ENCODE measurements at regions not wholly inside any gene's neighbourhood (a gene's known extent, or its start where the extent isn't known, plus 50 kb on each side); places are given as distances from the start of the nearest gene placed in this dataset.

DNA sequence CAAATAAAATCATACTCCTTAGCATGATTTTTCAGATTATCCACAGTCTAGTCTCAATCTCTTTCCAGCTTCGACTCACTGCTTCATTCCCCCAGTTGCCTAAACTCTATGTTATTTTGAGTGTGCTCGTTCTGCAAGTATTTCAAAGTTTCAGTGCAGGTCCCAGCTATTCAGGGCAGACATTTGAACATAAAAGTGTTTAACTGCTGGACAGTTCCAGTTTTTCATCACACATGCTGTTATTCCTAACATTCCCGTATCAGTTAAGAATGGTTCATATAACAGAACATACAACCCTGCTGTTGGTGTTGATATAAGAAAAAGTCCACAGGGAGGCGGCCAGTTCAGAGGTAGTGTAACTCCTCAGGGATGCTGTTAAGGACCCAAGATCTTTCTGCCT lies 113.3 kb downstream of the SLIT2 start:
- DNase-seq (no peak), ATAC-seq (no peak)
- H3K9me3 ChIP-seq: no peaks in the 10 kb centered on the region
- H3K4me1 ChIP-seq: peaks cover 10% of the 10 kb centered on the region
- H3K36me3 ChIP-seq: no peaks in the 10 kb centered on the region
- intact Hi-C loops (cut with DNase I): no loop called here
- TF ChIP-seq, protein P1, sequence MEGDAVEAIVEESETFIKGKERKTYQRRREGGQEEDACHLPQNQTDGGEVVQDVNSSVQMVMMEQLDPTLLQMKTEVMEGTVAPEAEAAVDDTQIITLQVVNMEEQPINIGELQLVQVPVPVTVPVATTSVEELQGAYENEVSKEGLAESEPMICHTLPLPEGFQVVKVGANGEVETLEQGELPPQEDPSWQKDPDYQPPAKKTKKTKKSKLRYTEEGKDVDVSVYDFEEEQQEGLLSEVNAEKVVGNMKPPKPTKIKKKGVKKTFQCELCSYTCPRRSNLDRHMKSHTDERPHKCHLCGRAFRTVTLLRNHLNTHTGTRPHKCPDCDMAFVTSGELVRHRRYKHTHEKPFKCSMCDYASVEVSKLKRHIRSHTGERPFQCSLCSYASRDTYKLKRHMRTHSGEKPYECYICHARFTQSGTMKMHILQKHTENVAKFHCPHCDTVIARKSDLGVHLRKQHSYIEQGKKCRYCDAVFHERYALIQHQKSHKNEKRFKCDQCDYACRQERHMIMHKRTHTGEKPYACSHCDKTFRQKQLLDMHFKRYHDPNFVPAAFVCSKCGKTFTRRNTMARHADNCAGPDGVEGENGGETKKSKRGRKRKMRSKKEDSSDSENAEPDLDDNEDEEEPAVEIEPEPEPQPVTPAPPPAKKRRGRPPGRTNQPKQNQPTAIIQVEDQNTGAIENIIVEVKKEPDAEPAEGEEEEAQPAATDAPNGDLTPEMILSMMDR (IDR thresholded peaks at IDR 0.05): no peak
- H3K27me3 ChIP-seq: no peaks in the 10 kb centered on the region
- H3K27ac ChIP-seq: no peak overlapping the region
- no peak overlapping the region for H3K4me3 ChIP-seq

DNA sequence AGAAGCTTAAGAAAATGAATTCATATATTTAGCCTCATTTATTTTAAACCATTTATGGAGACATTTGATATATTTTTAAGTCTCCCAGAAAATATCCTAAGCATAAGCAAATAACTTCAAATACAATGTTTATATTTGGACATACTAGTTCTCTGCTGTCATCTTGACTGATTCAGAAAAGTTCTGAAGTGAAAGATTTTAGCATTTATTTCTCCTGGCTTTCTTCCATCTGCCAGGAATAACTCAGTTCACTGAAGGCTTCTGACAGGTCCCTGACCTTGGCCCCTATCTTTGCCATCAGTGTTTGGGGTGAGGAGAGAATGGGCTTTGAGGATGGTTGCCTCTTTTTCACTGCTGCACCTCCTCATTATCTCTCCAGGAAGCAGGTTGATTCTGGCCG lies 115.7 kb downstream of the SLIT2 start:
- TF ChIP-seq, protein P1 (IDR thresholded peaks at IDR 0.05): no peak
- Histone ChIP-seq H3K27ac (no peak overlapping the region), H3K4me1 (peaks cover 10% of the 10 kb centered on the region), H3K9me3 (no peaks in the 10 kb centered on the region), H3K36me3 (no peaks in the 10 kb centered on the region), H3K27me3 (no peaks in the 10 kb centered on the region), H3K4me3 (no peak overlapping the region)
- intact Hi-C loops (cut with DNase I): no loop called here
- DNase-seq (no peak), ATAC-seq (no peak)

DNA sequence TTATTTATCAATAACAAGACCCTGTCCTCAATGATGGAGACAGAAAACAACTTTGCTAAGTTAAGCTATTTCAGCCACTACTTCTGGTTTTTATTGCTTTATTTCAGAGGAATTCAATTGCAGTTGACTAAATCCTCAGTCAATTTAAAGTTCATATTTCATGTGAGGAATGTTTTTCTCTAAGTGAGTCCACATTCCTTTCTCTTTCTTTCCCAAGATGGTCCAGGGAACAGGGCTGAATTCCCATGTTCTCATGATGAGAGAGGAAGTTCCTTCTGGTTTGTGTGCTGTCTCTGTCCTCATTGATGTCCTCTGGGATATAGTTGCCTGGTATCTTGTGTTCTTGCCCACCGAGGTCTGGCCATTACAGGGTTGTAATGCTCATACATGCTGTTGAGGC lies 117.2 kb downstream of the SLIT2 start:
- no peak for ATAC-seq
- Histone ChIP-seq H3K27me3 (no peaks in the 10 kb centered on the region), H3K27ac (no peak overlapping the region), H3K36me3 (no peaks in the 10 kb centered on the region), H3K4me1 (peaks cover 10% of the 10 kb centered on the region), H3K9me3 (no peaks in the 10 kb centered on the region), H3K4me3 (no peak overlapping the region)
- intact Hi-C loops (cut with DNase I): no loop called here
- DNase-seq: no peak
- TF ChIP-seq, protein P1 (IDR thresholded peaks at IDR 0.05): no peak

DNA sequence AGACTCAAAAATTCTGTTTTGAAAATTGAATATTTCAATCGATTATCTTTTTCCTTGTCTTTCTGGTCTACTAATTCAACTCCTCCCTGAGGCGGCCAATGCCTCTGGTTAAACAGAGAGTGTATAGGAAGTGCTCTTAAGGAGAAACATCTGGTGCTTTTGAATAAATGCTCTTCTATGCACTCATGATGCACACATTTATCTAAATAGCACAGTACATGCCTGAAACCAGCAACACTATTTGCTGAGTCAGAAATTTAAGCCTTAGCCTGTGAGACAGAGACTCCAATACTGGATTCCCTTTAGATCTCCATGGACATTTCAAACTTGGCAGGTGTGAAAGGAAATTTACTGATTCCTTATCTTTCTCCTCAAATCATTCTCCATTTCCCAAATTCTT lies 118.6 kb downstream of the SLIT2 start:
- Histone ChIP-seq H3K27ac (no peak overlapping the region), H3K36me3 (no peaks in the 10 kb centered on the region), H3K27me3 (no peaks in the 10 kb centered on the region), H3K4me3 (no peak overlapping the region), H3K4me1 (peaks cover 10% of the 10 kb centered on the region), H3K9me3 (no peaks in the 10 kb centered on the region)
- DNase-seq: no peak
- TF ChIP-seq, protein P1 (IDR thresholded peaks at IDR 0.05): no peak
- intact Hi-C loops (cut with DNase I): no loop called here
- no peak for ATAC-seq

DNA sequence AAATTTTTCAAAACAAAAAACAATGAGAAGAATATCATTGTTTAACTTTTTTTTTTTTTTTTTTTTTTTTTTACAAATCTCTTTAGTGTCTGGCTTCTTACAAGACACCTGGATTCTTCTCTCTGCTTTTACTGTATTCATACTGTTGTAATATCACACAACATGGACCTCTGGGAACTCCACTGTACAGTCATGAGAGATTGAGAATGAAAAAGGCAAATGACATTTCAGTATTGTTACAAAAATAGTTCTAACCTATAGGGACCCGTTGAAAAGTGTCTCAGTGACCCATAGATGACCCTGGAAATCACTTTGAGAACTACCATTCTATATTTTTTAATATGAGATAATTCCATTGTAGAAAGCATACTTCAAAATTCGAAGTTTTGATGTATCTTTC lies 124.4 kb downstream of the SLIT2 start:
- DNase-seq (no peak), ATAC-seq (no peak)
- H3K4me1 ChIP-seq: no peaks in the 10 kb centered on the region
- no peaks in the 10 kb centered on the region for H3K27me3 ChIP-seq
- intact Hi-C loops (cut with DNase I): no loop called here
- H3K27ac ChIP-seq: no peak overlapping the region
- no peaks in the 10 kb centered on the region for H3K9me3 ChIP-seq
- TF ChIP-seq, protein P1 (IDR thresholded peaks at IDR 0.05): no peak
- H3K4me3 ChIP-seq: no peak overlapping the region
- H3K36me3 ChIP-seq: no peaks in the 10 kb centered on the region

DNA sequence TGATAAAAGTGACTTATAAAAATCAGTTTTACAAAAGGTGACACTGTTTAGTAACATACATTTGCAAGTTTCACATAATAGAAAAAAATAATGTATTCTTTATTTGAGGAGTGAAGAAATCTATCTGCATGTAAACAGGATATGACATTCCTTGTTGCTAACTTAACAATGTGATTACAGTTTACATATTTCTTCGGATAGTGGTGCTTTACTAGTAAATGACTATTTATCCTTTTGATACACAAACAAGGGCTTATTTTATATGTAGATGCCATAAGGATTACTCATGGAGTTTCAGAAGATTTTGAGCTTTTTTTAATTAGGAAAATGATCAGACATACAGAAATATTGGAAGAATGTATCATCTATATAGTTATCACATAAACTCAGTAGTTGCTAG lies 126.5 kb downstream of the SLIT2 start:
- intact Hi-C loops (cut with DNase I): no loop called here
- no peak overlapping the region for H3K4me3 ChIP-seq
- H3K27me3 ChIP-seq: no peaks in the 10 kb centered on the region
- TF ChIP-seq, protein P1 (IDR thresholded peaks at IDR 0.05): no peak
- no peaks in the 10 kb centered on the region for H3K9me3 ChIP-seq
- H3K27ac ChIP-seq: no peak overlapping the region
- no peak for DNase-seq
- ATAC-seq: no peak
- no peaks in the 10 kb centered on the region for H3K4me1 ChIP-seq
- H3K36me3 ChIP-seq: no peaks in the 10 kb centered on the region
